Stimulated activated CD8-positive, alpha-beta memory T cell treated with anti-CD3 and anti-CD28 coated beads, Interleukin-4, amount 100 ng/mL, for 48 hours (primary cell): ENCODE measurements at regions not wholly inside any gene's neighbourhood (a gene's known extent, or its start where the extent isn't known, plus 50 kb on each side); places are given as distances from the start of the nearest gene placed in this dataset.
"Not testable (repeated sequence)": the region's sequence is repeated elsewhere in the genome, so short reads cannot be mapped to it uniquely, and the experiment has no call there.

Experiments
- DNase-seq: peaks from one replicate; pipeline ENCODE4 v3.0.0-alpha.2; 2020

DNA sequence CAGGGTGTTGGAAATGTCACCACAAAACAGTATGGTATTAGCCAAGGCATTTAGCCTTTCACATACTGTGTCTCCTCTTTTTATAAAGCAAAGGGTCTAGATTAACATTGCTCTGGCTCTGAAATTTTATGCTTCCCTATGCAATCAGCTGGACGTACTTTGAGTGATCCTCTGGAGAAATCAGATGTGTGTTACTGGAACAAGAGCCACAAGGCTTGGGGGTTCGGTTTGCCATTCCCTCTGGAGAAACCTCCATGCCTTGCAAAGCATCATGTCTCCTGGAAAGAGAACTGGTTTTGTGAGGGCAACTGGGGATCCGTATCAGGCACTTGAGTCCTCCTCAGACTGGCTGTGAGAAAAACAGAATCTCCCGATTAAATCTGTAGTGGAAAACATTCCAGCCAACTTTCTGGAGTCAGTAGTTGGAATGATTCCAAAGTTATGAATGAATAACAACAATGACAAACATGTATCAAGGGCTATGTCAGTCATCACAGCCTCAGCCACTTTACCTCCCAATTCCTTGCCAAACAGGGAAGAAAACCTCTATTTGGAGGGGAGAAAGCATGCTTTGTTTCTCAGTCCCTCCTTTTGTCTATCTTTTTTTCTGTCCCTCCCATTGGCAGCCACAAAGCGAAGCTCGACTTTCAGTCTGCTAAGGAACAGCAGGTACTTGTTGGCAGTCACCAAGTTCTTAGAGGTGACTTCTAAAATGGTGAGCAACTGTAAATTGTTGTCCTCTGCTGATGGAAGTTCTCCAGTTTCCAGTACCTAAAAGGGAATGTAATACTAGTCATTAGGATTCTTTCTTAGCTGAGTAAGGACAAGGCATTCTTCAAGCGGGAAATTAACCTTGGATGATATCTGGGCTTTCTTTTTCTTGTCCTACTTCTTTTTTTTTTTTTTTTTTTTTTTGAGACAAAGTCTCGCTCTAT is 864.8 kb upstream of the AUTS2 start:
- DNase-seq = no peak

DNA sequence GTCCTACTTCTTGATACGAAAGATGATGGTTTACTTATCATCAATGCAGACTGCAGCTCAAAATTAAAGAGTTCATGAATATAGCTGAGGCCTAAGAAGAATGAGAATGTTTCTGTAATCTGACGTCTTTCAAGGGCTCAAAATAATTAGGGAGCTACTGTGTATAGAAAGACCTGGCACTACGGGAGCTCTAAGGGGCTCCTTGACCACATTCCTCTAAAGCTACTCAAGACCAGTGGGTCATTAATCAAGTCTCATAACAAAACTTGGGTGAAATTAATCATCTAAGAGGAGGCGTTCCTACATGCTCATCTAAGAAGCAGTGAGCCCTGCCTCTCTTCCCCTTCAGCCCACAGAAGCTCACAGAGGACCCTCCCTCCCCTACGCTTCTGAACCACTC is 863.8 kb upstream of the AUTS2 start:
- no peak for DNase-seq

DNA sequence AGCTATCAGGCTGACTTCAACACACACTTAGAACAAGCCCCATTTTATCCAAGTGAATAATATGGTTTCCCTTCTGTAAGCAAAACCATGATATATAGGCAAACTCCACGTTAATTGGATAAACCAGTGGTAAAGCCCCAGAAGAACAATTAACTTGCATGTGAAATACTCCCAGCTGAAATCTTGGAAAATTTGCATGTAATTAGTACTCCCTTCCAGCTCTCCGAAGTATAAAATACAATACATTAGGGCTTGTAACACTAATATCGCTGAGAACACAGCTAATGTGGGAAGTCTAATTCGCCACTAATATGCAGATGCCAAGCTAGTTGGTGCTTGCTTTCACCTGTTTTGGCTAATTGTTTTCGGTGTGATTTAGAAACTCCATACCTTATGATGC is 859.0 kb upstream of the AUTS2 start:
- no peak for DNase-seq

GRCh38 chr7:68744036-68744435 is 854.2 kb upstream of the AUTS2 start:
- no peak for DNase-seq

- no peak for DNase-seq
These were observed 849.1 kb upstream of the AUTS2 start for GRCh38 chr7:68748934-68749900.

- no peak for DNase-seq
These were observed 845.6 kb upstream of the AUTS2 start for GRCh38 chr7:68752485-68753178.

- DNase-seq = no peak
These were observed 843.9 kb upstream of the AUTS2 start for GRCh38 chr7:68754414-68754813.

DNA sequence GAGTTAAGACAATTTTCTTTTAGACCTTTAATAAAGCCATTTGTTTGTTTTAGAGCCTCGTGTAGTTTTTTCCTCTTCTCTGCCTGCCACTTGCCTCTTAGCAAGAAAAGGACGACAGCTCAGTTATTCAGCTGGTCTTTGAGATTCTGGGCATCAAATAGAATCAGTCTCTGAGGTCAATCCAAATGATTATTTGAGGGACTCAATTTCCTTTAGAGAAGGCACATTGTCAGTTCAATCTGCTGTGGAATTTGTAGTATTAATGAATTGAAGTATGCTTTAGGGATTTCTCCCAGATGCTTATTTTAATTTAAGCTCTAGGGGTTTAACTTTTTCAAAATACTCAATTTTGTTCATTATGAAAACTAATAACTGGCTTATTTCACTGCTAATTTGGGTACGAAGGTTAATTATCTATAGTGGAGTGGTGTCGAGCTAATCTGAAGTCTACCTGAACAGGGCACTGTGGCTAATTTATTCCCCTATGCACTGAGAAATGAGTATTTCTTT is 841.2 kb upstream of the AUTS2 start:
- no peak for DNase-seq

DNA sequence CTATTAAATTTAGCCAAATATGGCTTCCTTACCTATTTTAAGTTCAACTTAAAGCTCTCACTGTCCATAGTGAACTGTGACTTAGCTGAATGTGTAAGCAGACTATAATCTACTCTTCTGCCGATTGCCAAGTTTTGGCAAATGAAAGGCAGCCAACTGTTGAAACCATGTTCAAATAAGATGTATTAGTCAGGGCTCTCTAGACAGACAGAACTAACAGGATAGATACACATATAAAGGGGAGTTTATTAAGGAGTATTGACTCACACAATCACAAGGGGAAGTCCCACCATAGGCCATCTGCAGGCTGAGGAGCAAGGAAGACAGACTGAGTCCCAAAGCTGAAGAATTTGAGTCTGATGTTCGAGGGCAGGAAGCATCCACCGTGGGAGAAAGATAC is 837.7 kb upstream of the AUTS2 start:
- DNase-seq = no peak

- no peak for DNase-seq
These were observed 830.8 kb upstream of the AUTS2 start for GRCh38 chr7:68767462-68767861.

- no peak for DNase-seq
These were observed 827.6 kb upstream of the AUTS2 start for GRCh38 chr7:68770649-68771048.

GRCh38 chr7:68776326-68776725 is 821.9 kb upstream of the AUTS2 start:
- no peak for DNase-seq

- DNase-seq = no peak
These were observed 814.6 kb upstream of the AUTS2 start for GRCh38 chr7:68783684-68784083.

GRCh38 chr7:68785036-68785435 is 813.2 kb upstream of the AUTS2 start:
- no peak for DNase-seq

GRCh38 chr7:68787566-68787965 is 810.7 kb upstream of the AUTS2 start:
- no peak for DNase-seq

DNA sequence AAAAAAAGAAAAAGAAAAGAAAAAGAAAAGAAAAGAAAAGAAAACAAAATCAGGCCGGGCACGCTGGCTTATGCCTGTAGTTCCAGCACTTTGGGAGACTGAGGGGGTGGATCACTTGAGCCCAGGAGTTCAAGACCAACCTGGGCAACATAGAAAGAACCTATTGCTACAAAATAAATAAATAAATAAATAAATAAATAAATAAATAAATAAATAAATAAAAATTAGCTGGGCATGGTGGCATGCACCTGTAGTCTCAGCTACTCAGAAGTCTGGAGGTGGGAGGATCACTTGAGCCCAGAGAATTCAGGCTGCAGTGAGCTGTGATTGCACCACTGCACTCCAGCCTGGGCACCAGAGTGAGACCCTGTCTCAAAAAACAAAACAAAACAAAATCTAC is 809.7 kb upstream of the AUTS2 start:
- not testable (repeated sequence) for DNase-seq

GRCh38 chr7:68789597-68789996 is 808.7 kb upstream of the AUTS2 start:
- no peak for DNase-seq

GRCh38 chr7:68792351-68792750 is 805.9 kb upstream of the AUTS2 start:
- DNase-seq = no peak

DNA sequence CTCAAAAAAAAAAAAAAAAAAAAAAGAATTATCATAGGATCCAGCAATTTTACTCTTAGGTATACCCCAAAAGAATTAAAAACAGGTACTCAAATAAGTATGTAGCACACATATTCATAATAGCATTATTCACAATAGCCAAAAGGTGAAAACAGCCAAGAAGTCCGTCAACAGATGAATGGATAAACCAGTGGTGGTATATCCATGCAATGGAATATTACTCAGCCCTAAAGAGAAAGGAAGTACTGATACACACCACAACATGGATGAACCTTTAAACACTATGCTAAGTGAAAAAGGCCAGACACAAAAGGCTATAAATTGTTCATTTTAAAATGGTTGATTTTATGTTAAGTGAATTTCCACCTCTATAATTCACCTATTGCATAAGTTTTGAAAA is 804.8 kb upstream of the AUTS2 start:
- no peak for DNase-seq

DNA sequence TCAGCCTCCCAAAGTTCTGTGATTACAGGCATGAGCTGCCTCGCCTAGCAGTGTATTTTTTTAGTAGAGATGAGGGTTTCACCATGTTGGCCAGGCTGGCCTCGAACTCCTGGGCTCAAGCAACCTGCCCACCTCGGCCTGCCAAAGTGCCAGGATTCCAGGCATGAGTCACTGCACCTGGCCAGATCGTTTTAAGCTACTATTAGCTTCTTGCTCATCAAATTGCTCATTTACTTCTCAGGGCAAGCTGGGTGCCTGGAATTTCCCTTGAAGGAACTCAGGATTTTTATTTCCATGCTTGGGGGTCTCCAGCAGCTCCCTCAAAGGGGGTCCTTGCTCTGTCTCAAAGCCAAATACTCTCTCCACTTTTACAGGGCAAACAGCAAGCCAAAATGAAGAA is 798.0 kb upstream of the AUTS2 start:
- no peak for DNase-seq

DNA sequence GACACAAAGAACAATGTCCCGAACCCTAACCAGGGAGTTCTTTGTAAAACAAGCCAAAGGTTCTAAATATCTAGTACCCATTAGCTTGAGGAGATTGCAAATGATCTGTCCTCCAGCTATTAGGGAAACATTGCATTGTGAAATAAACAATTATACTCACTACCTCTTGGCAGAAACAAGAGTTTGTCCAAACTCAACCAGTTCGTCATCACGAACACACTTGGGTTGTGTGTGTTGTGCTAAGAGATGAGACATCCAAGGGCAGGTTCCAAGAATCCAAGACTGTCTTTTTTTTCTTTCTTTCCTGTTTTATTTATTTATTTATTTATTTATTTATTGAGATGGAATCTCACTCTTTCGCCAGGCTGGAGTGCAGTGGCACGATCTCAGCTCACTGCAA is 793.1 kb upstream of the AUTS2 start:
- DNase-seq = no peak

GRCh38 chr7:68807666-68808065 is 790.6 kb upstream of the AUTS2 start:
- DNase-seq = no peak

DNA sequence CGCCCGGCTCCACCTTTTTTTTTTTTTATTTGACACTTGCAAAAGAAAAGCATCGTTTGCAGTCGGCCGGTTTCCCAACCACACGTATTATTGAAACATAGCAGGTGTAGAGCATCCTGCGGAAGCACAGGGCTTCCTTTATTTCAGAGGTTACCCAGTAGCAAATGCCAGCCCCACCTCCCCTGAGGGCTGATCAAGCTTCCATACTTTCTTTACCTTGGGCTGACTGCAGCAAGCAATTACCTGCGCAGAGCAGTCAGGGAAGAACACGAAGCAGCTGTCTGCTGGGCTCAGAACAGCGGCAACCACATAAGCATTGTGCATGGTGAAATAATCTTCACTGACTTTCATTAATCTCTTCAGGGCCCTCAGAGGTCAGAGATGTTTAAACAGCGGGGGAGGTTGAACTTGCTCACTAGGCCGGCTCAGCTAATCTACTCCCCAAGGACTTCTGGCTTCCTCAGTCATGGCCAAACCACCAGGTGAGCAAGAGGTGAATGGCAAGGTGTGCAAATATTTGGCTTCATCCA is 784.7 kb upstream of the AUTS2 start:
- no peak for DNase-seq
